ENCODE measurements at regions not wholly inside any gene's neighbourhood (a gene's known extent, or its start where the extent isn't known, plus 50 kb on each side); places are given as distances from the start of the nearest gene placed in this dataset.

DNA sequence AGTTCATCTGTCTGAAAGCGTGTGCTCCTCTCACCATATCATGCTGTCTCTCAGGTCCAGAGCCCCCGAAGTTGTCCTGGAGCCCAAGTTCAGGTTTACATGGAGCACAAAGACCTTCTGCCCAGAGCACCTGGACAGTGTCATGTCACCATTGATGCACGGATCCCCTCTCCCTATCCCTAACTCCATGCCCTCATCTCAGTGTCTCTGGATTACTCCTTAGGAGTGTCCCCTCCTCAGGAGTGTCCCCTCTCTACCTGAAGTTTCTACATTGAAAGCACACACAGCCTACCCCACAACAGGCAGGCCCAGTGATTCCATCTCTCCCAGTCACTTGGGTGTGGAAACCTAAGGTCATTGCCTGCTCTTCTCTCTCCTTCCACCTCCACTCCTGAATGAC is 144.1 kb upstream of the NCKAP5 start:
- Histone ChIP-seq H3K36me3 (ENCODE audit: control insufficient read depth in 1 of 2, insufficient read depth in 2 of 2, low read length in 2 of 2) (no peaks in the 10 kb centered on the region), H3K79me2 (ENCODE audit: insufficient read depth, low read length) (no peaks in the 10 kb centered on the region), H4K20me1 (ENCODE audit: insufficient read depth) (no peaks in the 10 kb centered on the region), H3K4me1 (ENCODE audit: control insufficient read depth in 1 of 2, insufficient read depth in 2 of 2, low read length in 2 of 2) (no peaks in the 10 kb centered on the region), H3K27me3 (ENCODE audit: insufficient read depth, low read length) (no peaks in the 10 kb centered on the region), H3K4me3 (replicated peaks in 1 of 2; ENCODE audit: low read depth in 1 of 2, low read length in 2 of 2) (no peak overlapping the region), H3K9me3 (ENCODE audit: control insufficient read depth in 1 of 2, insufficient read depth in 1 of 2, low read depth in 1 of 2, low read length in 2 of 2) (peaks cover 7% of the 10 kb centered on the region in 2 experiments; a peak in 2 of 4 replicates), H3K4me2 (ENCODE audit: low read length) (no peak overlapping the region), H3K9me2 (ENCODE audit: insufficient read depth) (no peaks in the 10 kb centered on the region), H2AFZ (ENCODE audit: low read depth, low read length, poor library complexity, severe bottlenecking) (no peak overlapping the region), H3K9ac (ENCODE audit: low read length) (no peak overlapping the region), H3K27ac (ENCODE audit: low read depth, low read length) (no peak overlapping the region)
- TF ChIP-seq, protein P1, sequence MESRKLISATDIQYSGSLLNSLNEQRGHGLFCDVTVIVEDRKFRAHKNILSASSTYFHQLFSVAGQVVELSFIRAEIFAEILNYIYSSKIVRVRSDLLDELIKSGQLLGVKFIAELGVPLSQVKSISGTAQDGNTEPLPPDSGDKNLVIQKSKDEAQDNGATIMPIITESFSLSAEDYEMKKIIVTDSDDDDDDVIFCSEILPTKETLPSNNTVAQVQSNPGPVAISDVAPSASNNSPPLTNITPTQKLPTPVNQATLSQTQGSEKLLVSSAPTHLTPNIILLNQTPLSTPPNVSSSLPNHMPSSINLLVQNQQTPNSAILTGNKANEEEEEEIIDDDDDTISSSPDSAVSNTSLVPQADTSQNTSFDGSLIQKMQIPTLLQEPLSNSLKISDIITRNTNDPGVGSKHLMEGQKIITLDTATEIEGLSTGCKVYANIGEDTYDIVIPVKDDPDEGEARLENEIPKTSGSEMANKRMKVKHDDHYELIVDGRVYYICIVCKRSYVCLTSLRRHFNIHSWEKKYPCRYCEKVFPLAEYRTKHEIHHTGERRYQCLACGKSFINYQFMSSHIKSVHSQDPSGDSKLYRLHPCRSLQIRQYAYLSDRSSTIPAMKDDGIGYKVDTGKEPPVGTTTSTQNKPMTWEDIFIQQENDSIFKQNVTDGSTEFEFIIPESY (IDR thresholded peaks at IDR 0.05; ENCODE audit: extremely low read depth, insufficient replicate concordance, low read length), result no peak
- TF ChIP-seq EZH2phosphoT487 (IDR thresholded peaks at IDR 0.05; ENCODE audit: borderline replicate concordance), result no peak
- TF ChIP-seq ATF3 (IDR thresholded peaks at IDR 0.05), result no peak
- no peak for TF ChIP-seq EZH2 (IDR thresholded peaks at IDR 0.05)
- no peak for TF ChIP-seq TCF7L2 (IDR thresholded peaks at IDR 0.05; ENCODE audit: borderline replicate concordance, extremely low read depth, insufficient read depth, insufficient read length)
- TF ChIP-seq JUND (IDR thresholded peaks at IDR 0.05), result no peak
- TF ChIP-seq RAD21 (IDR thresholded peaks at IDR 0.05; ENCODE audit: low read depth), result no peak
- no peak for TF ChIP-seq ZFX (IDR thresholded peaks at IDR 0.05)
- no peak for TF ChIP-seq POLR2A (IDR thresholded peaks at IDR 0.05; ENCODE audit: borderline replicate concordance, extremely low read depth, insufficient read depth, insufficient read length)
- TF ChIP-seq CBX3 (IDR thresholded peaks at IDR 0.05; ENCODE audit: low read depth), result no peak
- no peak for TF ChIP-seq REST (IDR thresholded peaks at IDR 0.05; ENCODE audit: low read depth)
- no peak for TF ChIP-seq ELF1 (IDR thresholded peaks at IDR 0.05; ENCODE audit: borderline replicate concordance, low read depth)
- TF ChIP-seq, protein P2, sequence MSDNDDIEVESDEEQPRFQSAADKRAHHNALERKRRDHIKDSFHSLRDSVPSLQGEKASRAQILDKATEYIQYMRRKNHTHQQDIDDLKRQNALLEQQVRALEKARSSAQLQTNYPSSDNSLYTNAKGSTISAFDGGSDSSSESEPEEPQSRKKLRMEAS (IDR thresholded peaks at IDR 0.05), result no peak
- TF ChIP-seq POLR2AphosphoS5 (IDR thresholded peaks at IDR 0.05; ENCODE audit: low read depth, low read length), result no peak
- TF ChIP-seq ZNF274 (IDR thresholded peaks at IDR 0.05; ENCODE audit: low read depth, low read length), result no peak
- no peak for TF ChIP-seq SP1 (IDR thresholded peaks at IDR 0.05; ENCODE audit: low read depth)
- TF ChIP-seq CTCF (IDR thresholded peaks at IDR 0.05 in 2 of 3, conservative IDR thresholded peaks at IDR 0.05 in 1 of 3; ENCODE audit: borderline replicate concordance in 1 of 3, insufficient read depth in 1 of 3, low read depth in 2 of 3, low read length in 2 of 3), result no peak
- no peak for TF ChIP-seq YY1 (IDR thresholded peaks at IDR 0.05; ENCODE audit: extremely low read depth, insufficient replicate concordance, low read depth, low read length)
- TF ChIP-seq FOSL1 (IDR thresholded peaks at IDR 0.05; ENCODE audit: low read depth), result no peak
- TF ChIP-seq EGR1 (IDR thresholded peaks at IDR 0.05; ENCODE audit: low read depth), result no peak
- ATAC-seq, result no peak
- no TSS peak for BruUV-seq (replicated peaks)
- CTCF ChIA-PET, result no interaction called here
- POLR2A ChIA-PET, result no interaction called here
- intact Hi-C loops (cut with micrococcal nuclease), result no loop called here
- no peak for DNase-seq (ENCODE audit: low read depth, low spot score)
- RAD21 ChIA-PET (ENCODE audit: low non-redundant PET in 1 of 2, low total read pairs in 2 of 2, uncharacterized antibody in 2 of 2, unreplicated experiment in 2 of 2), result no interaction called here
